BE2C (cell line): ENCODE measurements at regions not wholly inside any gene's neighbourhood (a gene's known extent, or its start where the extent isn't known, plus 50 kb on each side); places are given as distances from the start of the nearest gene placed in this dataset.

ENCODE experiments used
- DNase-seq: peaks from one replicate; pipeline ENCODE4 v3.0.0-alpha.2; 2020
- H3K27me3 ChIP-seq: fragments of 250-450 bp; sonication (Bioruptor Pico); 2 replicates; pipeline ENCODE4 v1.5.1; 2020; ENCODE audit warnings: mild to moderate bottlenecking
- H3K36me3 ChIP-seq: fragments of 250-450 bp; sonication (Bioruptor Pico); 2 replicates; pipeline ENCODE4 v1.5.1; 2020; ENCODE audit warnings: mild to moderate bottlenecking
- H3K4me1 ChIP-seq: fragments of 250-450 bp; sonication (Bioruptor Pico); 2 replicates; pipeline ENCODE4 v1.5.1; 2020
- H3K4me3 ChIP-seq: 2 replicates; pipeline ENCODE4 v1.5.1; 2011; ENCODE audit warnings: low read depth, low read length
- H3K9me3 ChIP-seq: fragments of 250-450 bp; sonication (Bioruptor Pico); 2 replicates; pipeline ENCODE4 v1.5.1; 2020
- CTCF ChIP-seq: IDR thresholded peaks from 2 replicates; pipeline ENCODE4 v1.5.1; 2012; ENCODE audit warnings: mild to moderate bottlenecking, low read depth, low read length

- H3K9me3 ChIP-seq, result no peaks in the 10 kb centered on the region
- H3K4me3 ChIP-seq, result no peak overlapping the region
- TF ChIP-seq CTCF, result no peak
- no peak for DNase-seq
- H3K4me1 ChIP-seq, result no peaks in the 10 kb centered on the region
- no peaks in the 10 kb centered on the region for H3K27me3 ChIP-seq
- no peaks in the 10 kb centered on the region for H3K36me3 ChIP-seq
Measured at GRCh38 chr5:54721951-54722654, 204.5 kb downstream of the SNX18 start.

GRCh38 chr5:54721116-54721515 lies 203.6 kb downstream of the SNX18 start:
- no peak overlapping the region for H3K4me3 ChIP-seq
- DNase-seq, result no peak
- TF ChIP-seq CTCF, result no peak
- H3K9me3 ChIP-seq, result no peaks in the 10 kb centered on the region
- no peaks in the 10 kb centered on the region for H3K27me3 ChIP-seq
- H3K4me1 ChIP-seq, result no peaks in the 10 kb centered on the region
- no peaks in the 10 kb centered on the region for H3K36me3 ChIP-seq

- no peak for DNase-seq
- H3K27me3 ChIP-seq, result no peaks in the 10 kb centered on the region
- H3K4me3 ChIP-seq, result no peak overlapping the region
- H3K36me3 ChIP-seq, result no peaks in the 10 kb centered on the region
- H3K4me1 ChIP-seq, result no peaks in the 10 kb centered on the region
- TF ChIP-seq CTCF, result no peak
- no peaks in the 10 kb centered on the region for H3K9me3 ChIP-seq
Measured at GRCh38 chr5:54720341-54720740, 202.8 kb downstream of the SNX18 start.

- Histone ChIP-seq H3K4me3 (no peak overlapping the region), H3K9me3 (no peaks in the 10 kb centered on the region), H3K4me1 (no peaks in the 10 kb centered on the region), H3K27me3 (no peaks in the 10 kb centered on the region), H3K36me3 (no peaks in the 10 kb centered on the region)
- no peak for TF ChIP-seq CTCF
- no peak for DNase-seq
Measured at GRCh38 chr5:54719384-54720283, 202.1 kb downstream of the SNX18 start.

- DNase-seq, result no peak
- TF ChIP-seq CTCF, result no peak
- Histone ChIP-seq H3K27me3 (no peaks in the 10 kb centered on the region), H3K4me1 (no peaks in the 10 kb centered on the region), H3K4me3 (no peak overlapping the region), H3K9me3 (no peaks in the 10 kb centered on the region), H3K36me3 (no peaks in the 10 kb centered on the region)
Measured at GRCh38 chr5:54718656-54719055, 201.1 kb downstream of the SNX18 start.

- DNase-seq, result no peak
- Histone ChIP-seq H3K36me3 (no peaks in the 10 kb centered on the region), H3K9me3 (no peaks in the 10 kb centered on the region; the same call in 1 of the 2 replicates), H3K4me3 (no peak overlapping the region), H3K27me3 (no peaks in the 10 kb centered on the region), H3K4me1 (no peaks in the 10 kb centered on the region)
- TF ChIP-seq CTCF, result no peak
Measured at GRCh38 chr5:54717870-54718269, 200.3 kb downstream of the SNX18 start.
